ENCODE measurements at regions not wholly inside any gene's neighbourhood (a gene's known extent, or its start where the extent isn't known, plus 50 kb on each side); places are given as distances from the start of the nearest gene placed in this dataset.
"Not testable (repeated sequence)": the region's sequence is repeated elsewhere in the genome, so short reads cannot be mapped to it uniquely, and the experiment has no call there.

GRCh38 chr3:166743481-166744134, 636.5 kb downstream of the ZBBX start:
- no peak overlapping the region for H3K4me3 Mint-ChIP-seq
- H3K9me3 Mint-ChIP-seq = no peaks in the 10 kb centered on the region
- no peak overlapping the region for H3K27ac Mint-ChIP-seq
- H3K4me1 Mint-ChIP-seq = no peaks in the 10 kb centered on the region
- H3K27me3 Mint-ChIP-seq = no peaks in the 10 kb centered on the region
- H3K36me3 Mint-ChIP-seq = no peaks in the 10 kb centered on the region
- ATAC-seq = no peak

DNA sequence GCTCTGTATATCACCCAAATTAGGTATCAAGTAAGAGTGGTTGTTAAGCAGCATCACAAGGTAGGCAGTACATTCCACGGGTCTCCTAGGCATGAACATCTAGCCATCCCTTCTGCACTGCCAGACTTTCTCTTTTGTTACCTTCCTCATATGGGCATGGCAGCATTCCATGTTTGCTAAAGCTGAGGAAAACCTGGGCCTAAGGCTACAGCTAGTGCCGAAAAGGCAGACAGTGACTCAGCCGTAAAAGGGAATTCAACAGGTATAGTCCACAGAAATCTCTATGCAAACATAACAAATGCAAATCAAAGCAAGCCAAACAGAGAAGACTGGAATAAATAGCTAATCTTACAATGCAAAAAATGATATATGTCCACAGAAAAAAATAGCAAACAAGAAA, 645.4 kb downstream of the ZBBX start:
- no peak overlapping the region for H3K4me3 Mint-ChIP-seq
- no peaks in the 10 kb centered on the region for H3K36me3 Mint-ChIP-seq
- no peak overlapping the region for H3K27ac Mint-ChIP-seq

GRCh38 chr3:166731701-166732100, 648.4 kb downstream of the ZBBX start:
- H3K4me3 Mint-ChIP-seq = no peak overlapping the region
- H3K9me3 Mint-ChIP-seq = peaks cover 6% of the 10 kb centered on the region
- no peak overlapping the region for H3K27ac Mint-ChIP-seq
- no peaks in the 10 kb centered on the region for H3K4me1 Mint-ChIP-seq
- ATAC-seq = no peak
- H3K36me3 Mint-ChIP-seq = no peaks in the 10 kb centered on the region
- H3K27me3 Mint-ChIP-seq = no peaks in the 10 kb centered on the region

More for the DNA sequence above, 645.4 kb downstream of the ZBBX start:
- H3K27me3 Mint-ChIP-seq = no peaks in the 10 kb centered on the region
- no peak for ATAC-seq
- H3K4me1 Mint-ChIP-seq = no peaks in the 10 kb centered on the region
- H3K9me3 Mint-ChIP-seq = peaks cover 12% of the 10 kb centered on the region

DNA sequence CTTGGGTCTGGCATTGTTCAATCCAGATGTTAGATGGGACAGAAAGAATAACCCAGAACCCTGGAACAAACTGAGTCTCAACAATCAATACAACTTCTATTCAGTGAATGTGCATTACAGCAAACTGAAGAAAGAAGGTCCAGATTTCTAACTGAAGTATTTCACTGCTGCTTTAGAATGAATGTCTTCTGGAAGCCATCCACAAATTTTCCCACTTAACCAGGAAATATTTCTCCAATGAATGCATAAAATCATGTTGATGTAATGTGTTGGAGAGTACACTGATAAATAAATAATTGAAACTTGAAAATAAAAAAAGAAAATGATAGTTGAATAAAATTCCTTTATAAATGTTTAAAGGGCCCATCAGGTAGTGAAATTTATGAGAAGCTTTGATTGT, 658.6 kb downstream of the ZBBX start:
- H3K27me3 Mint-ChIP-seq = no peaks in the 10 kb centered on the region
- ATAC-seq = no peak
- no peak overlapping the region for H3K4me3 Mint-ChIP-seq
- H3K36me3 Mint-ChIP-seq = no peaks in the 10 kb centered on the region
- H3K27ac Mint-ChIP-seq = no peak overlapping the region
- H3K4me1 Mint-ChIP-seq = no peaks in the 10 kb centered on the region
- peaks cover 3% of the 10 kb centered on the region for H3K9me3 Mint-ChIP-seq

- Mint-ChIP-seq H3K4me3 (no peak overlapping the region), H3K27me3 (no peaks in the 10 kb centered on the region), H3K27ac (no peak overlapping the region), H3K4me1 (no peaks in the 10 kb centered on the region), H3K36me3 (no peaks in the 10 kb centered on the region), H3K9me3 (no peaks in the 10 kb centered on the region)
- no peak for ATAC-seq
Measured at GRCh38 chr3:166714206-166714605, 665.9 kb downstream of the ZBBX start.

- H3K9me3 Mint-ChIP-seq = no peaks in the 10 kb centered on the region
- no peak for ATAC-seq
- no peaks in the 10 kb centered on the region for H3K36me3 Mint-ChIP-seq
- no peak overlapping the region for H3K4me3 Mint-ChIP-seq
- no peaks in the 10 kb centered on the region for H3K27me3 Mint-ChIP-seq
- no peak overlapping the region for H3K27ac Mint-ChIP-seq
- H3K4me1 Mint-ChIP-seq = no peaks in the 10 kb centered on the region
Measured at GRCh38 chr3:166713787-166714186, 666.3 kb downstream of the ZBBX start.

DNA sequence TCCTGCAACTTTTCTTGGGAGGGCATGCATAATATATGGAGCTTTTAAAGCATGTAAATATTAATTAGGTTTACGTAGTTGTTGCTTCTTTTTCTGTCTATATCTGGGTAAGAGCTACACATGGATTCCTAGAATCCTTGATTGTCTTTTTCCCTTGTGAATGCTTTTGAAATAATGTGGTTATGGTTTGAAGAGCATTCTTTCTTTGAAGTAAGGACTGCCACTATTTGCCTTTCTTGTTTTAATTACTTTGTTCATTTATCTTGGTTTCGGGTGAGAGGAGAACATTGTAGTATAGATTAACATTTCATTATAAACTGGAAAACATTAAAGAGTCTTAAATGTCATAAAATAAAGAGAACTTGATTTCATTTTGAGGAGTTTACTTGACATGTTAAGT, 674.0 kb downstream of the ZBBX start:
- Mint-ChIP-seq H3K4me1 (no peaks in the 10 kb centered on the region), H3K27ac (no peak overlapping the region), H3K9me3 (peaks cover 1% of the 10 kb centered on the region), H3K4me3 (no peak overlapping the region), H3K27me3 (no peaks in the 10 kb centered on the region), H3K36me3 (no peaks in the 10 kb centered on the region)
- no peak for ATAC-seq

- Mint-ChIP-seq H3K27me3 (no peaks in the 10 kb centered on the region), H3K36me3 (no peaks in the 10 kb centered on the region), H3K9me3 (peaks cover 3% of the 10 kb centered on the region), H3K4me1 (no peaks in the 10 kb centered on the region), H3K4me3 (no peak overlapping the region), H3K27ac (no peak overlapping the region)
- no peak for ATAC-seq
Measured at GRCh38 chr3:166697495-166697894, 682.6 kb downstream of the ZBBX start.

- no peaks in the 10 kb centered on the region for H3K27me3 Mint-ChIP-seq
- H3K4me3 Mint-ChIP-seq = no peak overlapping the region
- no peak for ATAC-seq
- peaks cover 2% of the 10 kb centered on the region for H3K9me3 Mint-ChIP-seq
- H3K4me1 Mint-ChIP-seq = no peaks in the 10 kb centered on the region
- no peak overlapping the region for H3K27ac Mint-ChIP-seq
- no peaks in the 10 kb centered on the region for H3K36me3 Mint-ChIP-seq
Measured at GRCh38 chr3:166696103-166696502, 684.0 kb downstream of the ZBBX start.

- Mint-ChIP-seq H3K4me3 (no peak overlapping the region), H3K36me3 (no peaks in the 10 kb centered on the region), H3K4me1 (no peaks in the 10 kb centered on the region), H3K27ac (no peak overlapping the region), H3K9me3 (no peaks in the 10 kb centered on the region), H3K27me3 (no peaks in the 10 kb centered on the region)
- ATAC-seq = no peak
Measured at GRCh38 chr3:166688665-166689064, 691.4 kb downstream of the ZBBX start.

DNA sequence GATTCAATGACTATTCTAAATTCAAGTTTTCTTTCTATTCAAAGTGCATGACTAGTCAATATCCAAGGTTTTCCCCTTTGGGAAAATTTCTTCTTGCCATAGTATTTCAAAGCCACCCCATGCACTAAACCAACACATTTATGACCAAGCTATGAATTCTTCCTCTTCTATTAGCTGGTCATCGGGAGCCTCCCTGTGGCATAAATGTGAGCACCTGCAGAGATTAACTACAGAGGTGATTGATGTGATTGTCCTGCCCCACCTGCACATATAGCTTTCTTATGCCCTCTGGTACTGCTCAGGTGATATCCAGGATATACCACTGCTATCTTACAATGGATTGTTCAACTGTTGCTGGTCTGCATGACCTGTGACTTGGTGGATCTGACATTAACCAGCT, 694.9 kb downstream of the ZBBX start:
- H3K4me1 Mint-ChIP-seq = no peaks in the 10 kb centered on the region
- H3K27ac Mint-ChIP-seq = no peak overlapping the region
- H3K27me3 Mint-ChIP-seq = no peaks in the 10 kb centered on the region
- H3K36me3 Mint-ChIP-seq = no peaks in the 10 kb centered on the region
- H3K9me3 Mint-ChIP-seq = peaks cover 4% of the 10 kb centered on the region
- no peak for ATAC-seq
- no peak overlapping the region for H3K4me3 Mint-ChIP-seq

GRCh38 chr3:166684077-166684476, 696.0 kb downstream of the ZBBX start:
- not testable (repeated sequence) for H3K27me3 Mint-ChIP-seq, H3K4me1 Mint-ChIP-seq, H3K27ac Mint-ChIP-seq, H3K4me3 Mint-ChIP-seq, H3K9me3 Mint-ChIP-seq, ATAC-seq, H3K36me3 Mint-ChIP-seq

DNA sequence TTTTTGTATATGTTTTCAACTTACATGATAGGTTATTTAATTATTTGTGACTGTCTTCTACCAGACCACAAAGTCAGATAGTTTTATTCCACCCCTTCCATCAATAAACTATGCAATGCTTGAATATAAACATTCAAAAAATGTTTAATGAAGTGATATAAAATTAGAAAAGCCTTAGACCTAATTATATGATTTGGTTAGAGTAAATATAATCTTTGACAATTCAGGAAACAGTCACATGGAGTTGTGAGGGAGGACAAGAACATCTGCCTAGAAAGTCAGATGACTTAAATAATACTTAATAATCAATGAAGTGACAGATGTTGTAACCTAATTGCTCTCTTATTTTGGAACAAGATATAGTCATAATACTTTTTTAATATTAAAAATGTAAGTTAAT, 710.3 kb downstream of the ZBBX start:
- peaks cover 10% of the 10 kb centered on the region for H3K9me3 Mint-ChIP-seq
- no peaks in the 10 kb centered on the region for H3K4me1 Mint-ChIP-seq
- ATAC-seq = no peak
- no peaks in the 10 kb centered on the region for H3K36me3 Mint-ChIP-seq
- H3K27ac Mint-ChIP-seq = no peak overlapping the region
- H3K27me3 Mint-ChIP-seq = no peaks in the 10 kb centered on the region
- no peak overlapping the region for H3K4me3 Mint-ChIP-seq

DNA sequence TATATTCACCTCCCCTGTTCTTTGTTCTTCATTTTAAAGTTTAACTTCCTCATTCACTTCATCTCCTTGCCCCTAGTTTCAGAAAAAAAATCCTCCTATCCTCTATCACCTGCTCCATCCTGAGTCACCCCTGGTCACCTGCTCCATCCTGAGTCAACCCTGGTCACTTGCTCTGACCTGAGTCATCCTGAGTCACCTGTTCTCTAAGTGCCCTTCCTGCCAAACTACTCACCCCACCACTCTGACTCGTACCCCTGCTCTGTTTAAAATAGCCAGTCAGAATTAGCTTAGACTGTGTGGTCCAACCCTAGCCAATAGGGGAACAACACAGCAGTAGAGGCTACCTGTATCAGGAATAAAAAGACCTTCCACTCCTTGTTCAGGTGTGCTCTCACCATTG, 716.9 kb downstream of the ZBBX start:
- ATAC-seq = no peak
- no peaks in the 10 kb centered on the region for H3K4me1 Mint-ChIP-seq
- no peaks in the 10 kb centered on the region for H3K27me3 Mint-ChIP-seq
- H3K27ac Mint-ChIP-seq = no peak overlapping the region
- H3K9me3 Mint-ChIP-seq = peaks cover 12% of the 10 kb centered on the region
- no peaks in the 10 kb centered on the region for H3K36me3 Mint-ChIP-seq
- H3K4me3 Mint-ChIP-seq = no peak overlapping the region

- H3K4me1 Mint-ChIP-seq = no peaks in the 10 kb centered on the region
Measured at GRCh38 chr3:166661621-166662020, 718.5 kb downstream of the ZBBX start.

DNA sequence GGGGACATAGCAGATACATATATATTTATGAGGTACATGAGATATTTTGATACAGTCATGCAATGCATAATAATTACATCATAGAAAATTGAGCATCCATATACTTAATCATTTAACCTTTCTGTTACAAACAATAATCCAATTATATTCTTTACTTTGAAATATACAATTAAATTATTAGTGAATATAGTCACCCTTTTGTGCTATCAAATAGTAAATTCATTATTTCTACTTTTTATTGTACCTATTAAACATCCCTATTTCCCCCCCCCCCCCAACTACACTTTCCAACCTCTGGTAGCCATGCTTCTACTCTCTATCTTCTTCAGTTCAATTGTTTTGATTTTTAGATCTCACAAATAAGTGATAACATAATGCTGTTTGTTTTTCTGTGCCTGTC, 719.1 kb downstream of the ZBBX start:
- Mint-ChIP-seq H3K9me3 (peaks cover 12% of the 10 kb centered on the region), H3K36me3 (no peaks in the 10 kb centered on the region), H3K4me1 (no peaks in the 10 kb centered on the region), H3K4me3 (no peak overlapping the region), H3K27ac (no peak overlapping the region), H3K27me3 (no peaks in the 10 kb centered on the region)
- ATAC-seq = no peak

More at GRCh38 chr3:166661621-166662020, 718.5 kb downstream of the ZBBX start:
- no peaks in the 10 kb centered on the region for H3K36me3 Mint-ChIP-seq
- H3K27me3 Mint-ChIP-seq = no peaks in the 10 kb centered on the region
- ATAC-seq = no peak
- H3K27ac Mint-ChIP-seq = no peak overlapping the region
- peaks cover 12% of the 10 kb centered on the region for H3K9me3 Mint-ChIP-seq
- H3K4me3 Mint-ChIP-seq = no peak overlapping the region
